ENCODE measurements at regions not wholly inside any gene's neighbourhood (a gene's known extent, or its start where the extent isn't known, plus 50 kb on each side); places are given as distances from the start of the nearest gene placed in this dataset.

DNA sequence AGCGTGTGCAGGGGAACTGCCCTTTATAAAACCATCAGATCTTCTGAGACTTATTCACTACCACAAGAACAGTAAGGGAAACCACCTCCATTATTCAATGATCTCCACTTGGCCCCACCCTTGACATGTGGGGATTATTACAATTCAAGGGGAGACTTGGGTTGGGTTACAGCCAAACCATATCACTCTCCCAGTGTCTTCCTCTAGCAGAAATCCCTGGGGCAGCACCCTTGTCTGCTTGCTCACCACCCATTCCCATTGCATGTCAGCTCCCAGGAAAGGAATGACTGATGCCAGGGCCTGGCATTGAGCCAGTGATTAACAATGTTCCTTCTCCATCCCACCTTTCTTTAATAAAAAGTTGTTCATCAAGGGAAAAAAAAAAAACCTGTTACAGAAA, 199.0 kb downstream of the IRX1 start:
- no peak for DNase-seq
- no peak for ATAC-seq (ENCODE audit: poor library complexity)
- intact Hi-C loops (cut with DNase I) = no loop called here

DNA sequence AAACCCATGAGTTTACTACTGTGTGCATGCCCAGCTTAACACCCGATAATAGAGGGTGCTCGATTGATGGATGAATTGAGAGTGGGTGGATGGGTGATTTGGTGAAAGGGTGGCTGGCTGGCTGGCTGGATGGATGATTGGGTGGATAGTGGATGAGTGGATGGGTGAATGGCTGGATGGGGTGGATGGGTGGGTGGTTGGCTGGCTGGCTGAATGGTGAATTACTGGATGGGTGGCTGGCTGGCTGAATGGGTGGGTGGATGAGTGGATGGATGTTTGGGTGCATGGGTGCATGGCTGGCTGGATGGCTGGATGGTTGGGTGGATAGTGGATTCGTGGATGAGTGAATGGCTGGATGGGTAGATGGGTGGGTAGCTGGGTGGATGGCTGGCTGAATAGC, 201.1 kb downstream of the IRX1 start:
- intact Hi-C loops (cut with DNase I) = no loop called here
- DNase-seq = no peak
- ATAC-seq (ENCODE audit: poor library complexity) = no peak

DNA sequence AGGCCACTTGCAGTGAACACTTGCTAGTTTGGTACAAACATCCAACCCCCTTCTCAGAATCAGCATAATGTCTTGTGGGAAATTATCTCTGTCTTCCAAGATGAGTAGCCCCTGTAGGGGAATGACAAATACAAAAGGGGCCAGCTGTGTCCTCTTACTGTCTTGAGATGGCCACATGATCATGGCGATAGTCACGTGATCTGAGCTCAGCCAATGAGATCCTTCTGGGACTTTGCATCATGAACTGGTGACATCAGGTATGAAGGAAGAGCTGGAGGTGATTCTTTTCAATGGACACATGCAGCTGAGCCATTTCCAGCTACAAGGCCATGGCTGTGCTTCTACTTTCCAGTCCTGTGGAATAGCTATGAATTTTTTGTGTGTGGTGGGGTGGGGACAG, 206.3 kb downstream of the IRX1 start:
- no peak for DNase-seq
- intact Hi-C loops (cut with DNase I) = no loop called here
- no peak for ATAC-seq (ENCODE audit: poor library complexity)

DNA sequence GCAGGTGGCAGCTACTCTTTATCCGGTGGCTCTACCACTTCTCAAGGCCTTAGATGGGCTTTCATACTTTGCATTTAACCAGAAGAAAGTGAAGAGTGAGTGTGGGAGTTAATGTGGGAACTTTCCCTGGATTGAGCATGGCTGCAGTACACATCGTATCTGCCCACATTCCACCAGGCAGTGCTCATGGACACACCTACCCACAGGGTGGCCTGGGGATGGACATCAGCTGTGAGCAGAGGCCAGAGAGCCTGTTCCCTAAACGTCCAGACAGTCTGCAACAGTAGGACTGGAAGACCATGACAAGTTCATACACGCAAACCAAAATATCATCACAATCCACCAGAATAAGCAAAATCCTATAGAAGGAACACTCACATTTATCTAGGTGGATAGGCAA, 213.8 kb downstream of the IRX1 start:
- intact Hi-C loops (cut with DNase I) = no loop called here
- ATAC-seq (ENCODE audit: poor library complexity) = no peak
- no peak for DNase-seq

DNA sequence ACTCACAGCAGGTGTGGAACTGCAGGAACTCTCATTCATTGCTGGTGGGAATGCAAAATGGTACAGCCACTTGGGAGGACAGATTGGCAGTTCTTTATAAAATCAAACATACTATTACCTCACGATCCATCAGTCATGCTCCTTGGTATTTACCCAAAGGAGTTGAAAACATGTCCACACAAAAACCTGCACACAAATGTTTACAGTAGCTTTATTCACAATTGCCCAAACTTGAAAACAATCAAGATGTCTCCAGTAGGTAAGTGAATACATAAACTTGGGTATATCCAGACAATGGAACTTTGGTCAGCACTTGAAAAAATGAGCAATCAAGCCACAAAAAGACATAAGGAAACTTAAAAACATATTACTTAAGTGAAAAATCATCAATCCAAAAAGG, 215.5 kb downstream of the IRX1 start:
- ATAC-seq (ENCODE audit: poor library complexity) = no peak
- intact Hi-C loops (cut with DNase I) = no loop called here

DNA sequence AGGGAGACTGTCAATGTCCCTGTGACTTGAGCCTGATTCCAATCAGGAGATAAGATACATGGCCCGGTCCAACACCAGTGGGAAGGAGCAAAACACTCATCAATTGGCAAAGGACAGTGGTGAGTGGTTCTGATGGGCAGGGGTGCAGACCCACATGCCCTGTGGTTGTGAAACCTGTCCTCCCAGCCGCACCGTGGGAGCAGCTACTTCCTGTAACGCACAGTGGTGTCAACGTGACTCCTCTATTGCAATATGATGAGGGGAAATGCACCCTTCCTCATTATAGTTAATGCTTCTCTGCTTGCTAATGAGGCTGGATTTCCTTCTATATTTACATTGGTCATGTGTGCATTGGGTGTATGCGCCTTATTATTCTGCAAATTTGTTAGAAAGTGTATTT, 223.0 kb downstream of the IRX1 start:
- no peak for ATAC-seq (ENCODE audit: poor library complexity)
- no peak for DNase-seq
- intact Hi-C loops (cut with DNase I) = no loop called here

More for the DNA sequence above, 215.5 kb downstream of the IRX1 start:
- DNase-seq = no peak

DNA sequence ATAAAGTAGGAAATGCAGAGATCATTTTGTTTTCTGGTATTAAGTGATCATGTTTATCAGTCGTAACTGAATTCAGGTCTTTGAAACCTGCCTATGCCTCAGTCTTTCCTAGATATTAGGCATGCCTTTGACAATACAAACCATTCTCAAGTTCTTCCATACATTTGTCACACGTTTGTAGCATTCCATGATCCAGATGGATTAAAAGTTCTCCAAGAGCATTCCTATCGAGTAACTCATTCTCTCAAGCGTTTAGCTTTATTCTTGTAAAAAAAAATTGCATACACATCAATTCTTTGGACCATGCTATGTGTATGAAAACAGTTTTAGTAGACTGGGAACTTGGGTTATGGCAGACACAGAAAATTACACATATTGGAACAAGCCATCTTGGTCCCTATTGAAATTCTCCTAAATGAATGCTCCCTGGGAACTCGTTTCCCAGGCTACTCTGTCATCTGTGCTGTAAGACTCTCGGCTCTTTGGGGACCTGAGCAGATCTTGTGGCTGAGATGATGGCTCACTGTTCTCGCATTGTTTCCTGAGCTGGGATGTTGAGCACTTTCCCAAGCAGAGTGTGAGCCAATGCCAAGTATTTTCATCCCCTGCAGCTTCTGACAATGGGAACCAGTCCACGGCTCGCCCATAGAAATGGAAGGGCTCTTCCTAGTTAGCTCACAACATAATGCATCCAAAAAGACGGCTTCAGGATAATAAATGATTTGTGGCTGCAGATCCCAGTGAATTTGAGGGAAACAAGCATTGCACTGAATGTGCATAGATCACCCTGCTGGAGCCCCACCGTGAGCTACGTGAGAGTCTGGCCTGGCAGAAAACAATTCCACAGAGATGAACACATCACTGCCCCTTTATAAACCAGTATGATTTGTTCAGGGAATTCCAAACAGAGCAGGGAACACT, 230.2 kb downstream of the IRX1 start:
- ATAC-seq (ENCODE audit: poor library complexity) (peak; percentile 41), DNase-seq (no peak)
- intact Hi-C loops (cut with DNase I) = no loop called here

DNA sequence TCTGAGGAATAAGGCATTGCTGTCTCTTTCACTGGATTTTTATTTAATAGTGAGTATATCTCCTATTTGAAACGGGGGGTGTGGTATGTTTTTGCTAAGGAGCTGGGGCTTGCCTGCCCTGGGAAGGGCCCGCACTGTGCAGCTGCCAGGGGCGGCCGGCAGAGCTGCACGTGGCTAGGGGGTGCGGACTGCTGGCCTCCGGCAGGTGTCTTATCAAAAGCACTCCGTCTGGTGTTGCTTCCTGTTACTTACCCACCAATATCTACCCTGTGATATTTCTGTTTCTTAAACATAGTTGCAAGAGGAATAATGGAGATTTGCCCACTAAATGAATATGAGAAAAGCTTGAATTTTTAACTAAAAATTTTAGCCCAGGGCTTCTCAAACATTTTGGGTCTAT, 232.0 kb downstream of the IRX1 start:
- intact Hi-C loops (cut with DNase I) = no loop called here
- ATAC-seq (ENCODE audit: poor library complexity) (peak; percentile 56), DNase-seq (no peak)

DNA sequence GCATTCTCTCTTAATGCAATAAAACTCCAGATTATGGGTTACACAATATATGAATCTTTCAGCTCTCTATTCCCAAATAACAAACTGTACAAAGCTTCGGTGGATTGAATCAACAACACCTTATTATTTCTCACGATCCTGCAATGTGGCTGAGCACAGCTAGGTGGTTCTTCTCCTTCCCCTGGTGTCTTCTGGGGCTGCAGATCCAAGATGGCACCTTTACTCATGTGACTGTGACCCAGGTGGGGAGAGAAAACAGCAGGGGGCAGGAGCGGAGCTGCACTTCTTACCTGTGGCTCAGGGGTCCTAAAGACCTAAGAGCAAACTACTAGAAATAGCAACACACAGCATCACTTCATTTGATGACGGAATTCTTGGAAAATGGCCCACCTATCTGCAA, 233.1 kb downstream of the IRX1 start:
- intact Hi-C loops (cut with DNase I) = no loop called here
- DNase-seq = no peak
- ATAC-seq (ENCODE audit: poor library complexity) = no peak

DNA sequence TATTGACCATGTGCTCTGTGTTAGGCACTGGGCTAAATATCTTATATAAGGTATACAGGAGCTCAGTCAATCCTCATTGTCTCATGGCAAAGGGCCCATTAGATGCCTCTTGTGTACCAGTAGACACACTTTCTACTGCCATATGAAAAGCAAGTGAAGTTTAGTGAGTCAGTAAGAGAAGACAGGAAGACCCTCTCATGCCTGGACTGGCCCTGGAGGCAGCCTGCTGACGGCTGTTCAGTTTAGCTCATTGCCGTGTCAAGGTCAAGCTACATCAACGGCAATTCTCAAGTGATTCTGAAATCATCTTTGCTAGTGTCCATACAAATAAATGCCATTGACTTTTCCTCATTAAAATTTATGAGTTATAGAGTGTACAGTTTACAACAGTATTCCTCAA, 237.9 kb downstream of the IRX1 start:
- ATAC-seq (ENCODE audit: poor library complexity) (no peak), DNase-seq (no peak)
- intact Hi-C loops (cut with DNase I) = no loop called here

DNA sequence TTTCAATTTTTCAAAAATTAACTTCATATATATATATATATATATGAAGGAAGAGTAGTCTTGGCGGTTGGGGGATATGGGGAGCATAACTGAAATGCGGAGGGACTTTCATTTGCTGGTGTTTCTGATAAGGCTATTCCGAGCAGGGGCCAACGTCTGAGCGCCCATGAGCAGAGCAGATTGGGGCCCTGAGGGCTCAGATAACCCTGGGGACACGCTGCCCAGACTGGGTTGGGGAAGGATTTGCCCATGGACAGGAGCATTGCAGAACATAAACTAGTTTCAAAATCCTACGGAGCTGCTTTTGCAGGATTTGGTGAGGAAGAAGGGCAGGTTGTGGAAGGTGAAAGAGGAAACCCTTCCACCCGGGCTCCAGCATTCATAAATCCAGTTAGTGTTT, 240.2 kb downstream of the IRX1 start:
- intact Hi-C loops (cut with DNase I) = no loop called here
- DNase-seq = no peak
- ATAC-seq (ENCODE audit: poor library complexity) = no peak

DNA sequence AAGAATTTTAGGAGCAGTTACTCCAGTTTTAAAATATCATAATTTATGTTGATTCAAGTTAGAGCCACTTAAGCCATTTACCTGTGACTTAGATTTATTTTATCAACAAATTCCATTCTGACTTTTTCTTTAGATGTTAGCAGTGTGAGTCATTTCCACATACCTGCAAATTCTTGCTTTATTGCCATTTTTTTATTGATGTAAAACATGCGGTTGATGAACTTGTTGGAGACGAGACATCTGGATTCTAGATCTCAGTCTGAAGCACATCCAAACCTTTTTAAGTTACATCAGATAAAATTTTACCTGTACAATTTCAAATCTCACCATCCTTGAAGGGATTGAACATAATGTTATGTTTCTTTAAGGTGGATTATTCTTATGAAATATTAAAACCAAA, 240.9 kb downstream of the IRX1 start:
- DNase-seq = no peak

DNA sequence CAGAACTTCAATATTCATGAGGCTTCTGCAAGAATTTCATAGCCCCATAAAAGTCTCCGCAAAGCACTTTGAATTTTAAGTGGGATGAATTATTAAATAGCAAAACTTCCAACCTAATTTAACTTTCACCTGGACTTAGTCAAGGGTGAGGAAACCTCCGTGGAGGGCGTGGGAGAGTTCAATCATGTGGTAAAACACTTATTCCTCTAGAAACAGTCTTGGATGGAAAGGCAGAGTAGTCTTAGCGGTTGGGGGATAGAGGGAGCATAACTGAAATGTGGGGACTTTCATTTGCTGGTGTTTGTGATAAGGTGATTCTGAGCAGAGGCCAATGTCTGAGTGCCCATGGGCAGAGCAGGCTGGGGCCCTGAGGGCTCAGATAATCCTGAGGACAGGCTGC, 241.9 kb downstream of the IRX1 start:
- ATAC-seq (ENCODE audit: poor library complexity) = no peak
- intact Hi-C loops (cut with DNase I) = no loop called here
- no peak for DNase-seq

More for the DNA sequence above, 240.9 kb downstream of the IRX1 start:
- intact Hi-C loops (cut with DNase I) = no loop called here
- ATAC-seq (ENCODE audit: poor library complexity) = no peak

DNA sequence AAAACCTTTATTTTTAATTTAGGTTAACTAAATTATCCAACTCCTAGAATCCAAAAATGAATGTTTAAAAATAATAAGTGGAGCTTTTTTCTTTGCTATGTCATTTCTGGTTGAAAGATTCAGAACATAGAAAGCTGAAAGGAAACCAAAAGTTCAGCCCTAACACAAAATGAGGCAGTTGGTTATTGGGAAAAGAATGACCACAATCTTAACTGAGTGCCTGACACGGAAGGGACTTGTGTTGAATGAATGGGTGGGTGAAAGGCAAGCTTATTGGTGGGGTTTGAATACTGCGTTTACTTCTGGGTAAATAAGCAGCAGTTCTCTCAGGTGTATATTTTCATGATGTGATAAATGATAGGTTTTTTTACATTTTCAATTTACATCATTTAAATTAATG, 243.5 kb downstream of the IRX1 start:
- no peak for ATAC-seq (ENCODE audit: poor library complexity)
- DNase-seq = no peak
- intact Hi-C loops (cut with DNase I) = no loop called here

DNA sequence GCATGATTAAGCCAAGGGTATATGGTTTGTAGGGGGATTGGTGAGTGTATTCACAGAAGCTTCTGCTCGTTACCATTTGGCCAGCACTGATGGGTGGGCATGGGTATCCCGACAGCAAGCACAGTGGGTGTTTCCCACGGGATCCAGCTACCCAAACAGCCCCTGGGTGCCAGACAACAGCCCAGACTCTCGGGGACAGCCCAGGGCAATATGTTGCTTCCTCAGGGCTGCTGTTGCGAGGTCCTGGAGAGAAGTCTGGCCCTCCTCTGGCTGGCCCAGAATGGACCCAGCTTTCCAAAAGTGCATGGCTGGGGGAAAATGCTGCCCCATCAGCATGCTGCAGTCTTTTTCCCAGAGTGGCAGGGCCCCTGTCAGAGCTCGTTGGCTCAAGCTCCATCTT, 247.0 kb downstream of the IRX1 start:
- DNase-seq = no peak
- intact Hi-C loops (cut with DNase I) = no loop called here
- no peak for ATAC-seq (ENCODE audit: poor library complexity)

DNA sequence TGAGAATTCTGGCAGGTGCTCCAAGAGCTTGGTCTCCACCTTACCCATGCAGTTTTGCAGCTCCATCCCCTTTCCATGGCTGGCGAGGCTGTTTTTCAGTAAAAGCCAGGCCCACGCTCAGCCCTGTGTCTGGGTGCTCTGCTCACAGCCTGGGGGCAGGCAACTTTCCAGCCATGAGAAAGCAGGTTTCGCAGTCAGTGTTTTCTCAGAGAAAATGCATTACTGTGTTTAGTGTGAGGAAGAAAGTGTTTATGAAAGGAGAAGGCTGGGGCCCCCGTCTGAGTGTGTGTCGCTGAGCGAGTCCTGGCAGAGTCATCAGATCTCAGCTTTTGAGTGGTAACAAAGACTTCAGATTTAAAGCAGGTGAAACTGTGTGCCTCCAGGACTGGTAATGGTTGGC, 248.1 kb downstream of the IRX1 start:
- no peak for DNase-seq
- intact Hi-C loops (cut with DNase I) = no loop called here
- no peak for ATAC-seq (ENCODE audit: poor library complexity)

DNA sequence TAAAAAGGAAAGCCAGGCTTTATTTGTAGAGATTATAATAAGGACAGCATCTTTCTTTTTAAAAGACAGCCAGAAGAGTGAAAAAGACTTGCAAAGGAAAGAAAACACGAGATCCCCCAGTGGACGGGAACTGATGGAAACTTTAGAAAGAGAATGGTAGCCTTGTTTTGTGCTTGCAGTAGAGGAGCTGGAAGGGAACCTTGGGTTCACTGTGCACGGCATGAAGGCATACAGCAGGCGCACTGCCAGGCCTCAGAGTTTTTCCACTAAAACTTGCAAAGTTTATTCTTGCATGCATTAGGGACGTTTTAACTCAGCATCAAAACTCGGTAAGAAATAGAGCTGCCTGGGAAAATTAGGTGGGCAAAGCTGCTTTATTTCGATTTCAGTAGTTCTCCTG, 248.6 kb downstream of the IRX1 start:
- DNase-seq (no peak), ATAC-seq (ENCODE audit: poor library complexity) (no peak)
- intact Hi-C loops (cut with DNase I) = no loop called here

DNA sequence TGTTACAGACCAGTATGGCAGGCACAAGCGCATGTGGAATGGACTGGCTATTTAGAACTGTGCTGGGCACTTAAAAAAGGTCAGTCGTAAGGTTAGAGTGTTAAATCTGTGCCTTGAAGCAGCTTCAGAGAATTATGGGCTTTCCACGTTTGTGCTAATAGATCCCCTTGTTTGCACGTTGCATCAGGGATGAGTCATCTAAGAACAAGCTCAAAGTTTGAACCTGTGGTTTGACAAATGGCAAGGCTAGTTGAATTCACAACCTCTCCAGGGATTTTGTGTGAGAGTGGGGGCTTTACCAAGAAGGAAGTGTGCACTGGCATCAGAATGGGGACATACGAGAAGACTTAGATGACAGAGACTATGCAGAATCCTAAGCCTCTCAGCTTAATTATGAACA, 249.6 kb downstream of the IRX1 start:
- ATAC-seq (ENCODE audit: poor library complexity) = no peak

DNA sequence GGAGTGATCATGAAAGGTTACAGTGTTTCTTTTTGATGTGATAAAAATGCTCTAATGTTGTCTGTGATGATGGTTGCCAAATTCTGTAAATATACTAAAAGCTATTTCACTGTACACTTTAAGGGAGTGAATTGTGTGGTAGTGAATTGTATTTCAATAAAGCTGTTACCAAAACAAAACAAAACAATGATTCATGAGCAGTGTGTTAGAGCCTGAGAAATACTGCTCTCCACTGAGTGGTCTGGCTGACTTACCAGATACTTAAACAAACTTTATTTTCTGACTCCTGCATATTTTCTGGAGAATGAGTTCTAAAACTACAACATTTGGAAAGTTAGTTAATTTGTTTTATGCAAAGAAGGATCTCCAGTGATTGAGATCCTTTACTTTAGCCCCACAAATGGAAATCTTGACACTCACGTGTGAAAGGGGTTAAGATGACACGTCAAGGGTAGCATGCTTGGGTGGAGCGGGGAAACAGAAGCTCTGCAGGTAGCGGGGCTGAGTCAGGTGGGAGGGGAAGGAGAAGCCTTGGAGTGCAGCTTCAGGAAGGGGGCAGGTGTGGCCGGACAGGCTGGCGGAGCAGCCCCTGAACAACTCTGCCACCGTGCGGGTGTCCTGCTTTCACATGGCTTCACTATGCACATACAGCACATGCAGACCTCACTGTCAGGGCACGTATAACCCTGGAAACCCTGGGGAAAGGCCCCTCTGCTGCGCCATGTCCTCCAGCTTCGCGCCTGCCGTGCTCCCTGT, 256.7 kb downstream of the IRX1 start:
- DNase-seq (no peak), ATAC-seq (ENCODE audit: poor library complexity) (no peak)
- intact Hi-C loops (cut with DNase I) = no loop called here

More for the DNA sequence above, 249.6 kb downstream of the IRX1 start:
- no peak for DNase-seq
- intact Hi-C loops (cut with DNase I) = no loop called here

DNA sequence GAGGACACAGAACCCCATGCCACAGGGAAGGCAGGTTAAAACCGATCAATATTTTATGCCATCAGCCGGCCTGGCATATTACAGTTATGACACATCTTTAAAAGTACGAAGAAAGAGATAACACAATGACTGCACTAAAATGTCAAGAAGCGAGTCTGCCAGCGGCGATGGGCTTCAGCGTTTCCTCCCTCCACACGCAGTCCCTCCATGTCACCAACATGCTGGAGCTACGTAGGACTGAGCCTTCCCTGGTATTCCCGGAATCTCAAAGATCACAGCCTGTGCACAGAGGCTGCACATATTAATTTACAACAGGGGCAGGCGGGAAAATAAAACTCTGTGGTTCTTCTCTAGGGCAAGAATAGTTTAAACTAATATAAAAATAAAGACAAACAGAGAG, 257.7 kb downstream of the IRX1 start:
- no peak for DNase-seq
- ATAC-seq (ENCODE audit: poor library complexity) = peak; percentile 85
- intact Hi-C loops (cut with DNase I) = no loop called here
